NCI-H774 (cell line): ENCODE measurements at regions not wholly inside any gene's neighbourhood (a gene's known extent, or its start where the extent isn't known, plus 50 kb on each side); places are given as distances from the start of the nearest gene placed in this dataset.

Source experiments
- DNase-seq: peaks from one replicate; lab custom pipeline; 2025; lab: John Stamatoyannopoulos, UW

DNA sequence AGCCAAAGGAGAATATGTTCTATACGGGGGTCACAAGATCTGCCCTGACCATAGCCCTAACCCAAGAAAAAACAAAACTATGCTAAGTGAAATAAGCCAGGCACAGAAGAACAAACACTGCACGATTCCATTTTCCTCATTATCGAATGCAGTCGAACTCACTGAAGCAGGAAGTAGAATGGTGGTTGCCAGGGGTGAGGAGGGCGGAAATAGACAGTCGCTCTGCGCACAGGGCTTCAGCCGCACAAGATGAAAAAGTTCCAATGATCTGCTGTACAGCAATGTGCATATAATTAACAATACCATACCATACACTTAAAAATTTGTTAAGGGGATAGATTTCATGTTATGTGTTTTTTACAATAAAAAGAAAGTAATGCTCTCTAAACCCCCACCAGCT lies 257.7 kb downstream of the TXNL1 start:
- DNase-seq, result no peak

DNA sequence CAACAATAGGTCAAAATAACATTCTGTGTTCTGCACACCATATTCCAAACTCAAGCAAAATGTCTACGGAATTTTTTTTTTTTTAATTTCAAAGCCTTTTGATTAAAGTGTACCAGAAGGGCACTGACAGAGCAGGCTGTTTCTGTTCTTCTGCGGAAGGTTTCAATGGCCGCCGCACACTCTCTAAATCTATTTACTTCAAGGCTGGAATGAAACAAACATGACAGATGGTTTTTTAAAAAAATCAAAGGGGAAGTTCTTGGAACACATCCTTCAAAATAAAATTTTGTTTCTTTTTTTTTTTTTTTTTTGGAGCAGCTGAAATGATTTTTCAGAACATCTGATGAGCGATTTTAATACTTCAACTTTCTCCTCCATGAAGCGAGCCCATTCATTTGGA lies 259.1 kb downstream of the TXNL1 start:
- no peak for DNase-seq

DNA sequence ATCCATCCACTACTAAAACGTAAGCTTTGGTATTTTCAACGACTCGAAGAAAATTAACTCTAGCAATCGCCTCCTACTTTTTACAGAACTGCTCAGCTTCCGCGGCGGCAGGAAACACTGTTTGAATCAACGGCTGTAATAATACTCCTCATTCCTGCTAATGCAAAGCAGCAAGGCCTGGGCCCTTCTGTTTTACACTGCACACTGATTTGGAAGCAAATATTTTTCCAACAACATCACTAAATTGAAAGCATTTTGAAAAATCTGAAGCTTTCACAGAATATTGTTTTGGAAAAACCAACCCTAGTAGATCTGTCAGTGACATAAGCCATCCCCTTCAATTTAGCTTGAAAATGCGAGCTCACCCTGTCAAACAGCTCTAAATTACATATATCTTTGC lies 261.2 kb downstream of the TXNL1 start:
- DNase-seq, result no peak

DNA sequence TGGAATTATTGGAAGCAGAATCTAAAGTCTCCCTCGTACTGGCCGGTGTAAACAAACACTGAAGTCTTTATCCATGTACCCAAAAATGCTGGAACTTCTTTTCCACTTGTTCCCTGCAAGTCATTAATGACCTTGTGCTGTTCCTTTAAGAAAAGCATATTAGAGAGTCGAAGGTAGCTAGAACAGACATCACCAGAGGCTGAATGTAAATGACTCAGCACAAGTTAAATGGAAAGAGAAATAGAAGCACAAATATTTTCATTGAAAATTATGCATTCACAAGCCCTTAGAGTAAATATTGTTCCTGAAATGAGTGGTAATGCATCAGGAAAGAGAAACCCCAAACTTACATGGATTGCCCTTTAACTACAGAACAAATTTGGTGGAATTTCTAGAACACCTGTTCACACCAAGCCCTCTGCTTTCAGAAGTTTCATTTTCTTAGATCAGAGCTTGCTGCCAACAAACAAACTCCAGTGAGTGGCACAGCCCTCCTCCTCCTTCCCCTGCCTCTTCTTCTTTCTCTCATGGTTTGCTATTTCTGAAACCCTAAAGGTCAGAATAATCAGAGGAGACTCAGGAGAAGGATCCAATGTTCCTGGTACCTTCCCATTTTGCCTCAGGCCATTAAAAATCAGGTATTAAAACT lies 264.3 kb downstream of the TXNL1 start:
- no peak for DNase-seq

DNA sequence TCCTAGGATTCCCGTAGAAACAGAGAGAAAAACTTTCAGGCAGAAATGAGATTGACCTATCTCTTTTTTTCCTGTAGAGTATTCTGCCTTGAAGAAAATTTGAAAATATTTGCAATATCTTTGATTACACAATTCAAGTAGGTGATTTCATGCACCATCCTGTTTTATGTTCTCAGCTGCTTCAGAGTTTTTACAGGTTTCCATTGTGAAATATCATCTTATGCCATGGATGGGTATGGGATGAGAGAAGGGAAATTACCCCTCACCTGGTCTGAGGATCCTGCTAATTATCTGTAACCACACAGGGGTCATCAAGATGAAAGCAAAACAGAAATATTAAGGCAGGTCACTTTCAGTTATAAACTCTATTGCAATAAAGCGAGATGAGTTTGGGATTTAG lies 264.8 kb downstream of the TXNL1 start:
- no peak for DNase-seq

DNA sequence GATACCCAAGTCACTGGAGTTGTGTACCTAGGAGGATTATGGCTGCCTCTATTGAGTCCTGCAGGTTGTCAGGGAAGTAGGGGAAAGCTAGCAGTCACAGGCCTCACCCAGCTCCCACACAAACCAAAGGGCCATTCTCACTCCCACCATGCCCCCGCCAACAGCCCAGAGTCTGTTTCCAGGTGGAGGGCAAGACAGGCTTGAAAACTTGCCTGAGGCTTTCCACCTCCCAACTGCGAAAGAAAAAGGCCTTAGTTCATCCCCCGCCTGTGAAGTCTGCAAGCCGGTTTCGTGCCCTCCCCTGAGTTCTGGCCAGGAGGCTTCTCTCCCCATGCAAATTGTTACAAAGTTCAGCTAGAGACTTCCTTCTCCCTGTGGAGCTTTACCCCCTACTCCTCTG lies 270.3 kb downstream of the TXNL1 start:
- DNase-seq, result no peak

DNA sequence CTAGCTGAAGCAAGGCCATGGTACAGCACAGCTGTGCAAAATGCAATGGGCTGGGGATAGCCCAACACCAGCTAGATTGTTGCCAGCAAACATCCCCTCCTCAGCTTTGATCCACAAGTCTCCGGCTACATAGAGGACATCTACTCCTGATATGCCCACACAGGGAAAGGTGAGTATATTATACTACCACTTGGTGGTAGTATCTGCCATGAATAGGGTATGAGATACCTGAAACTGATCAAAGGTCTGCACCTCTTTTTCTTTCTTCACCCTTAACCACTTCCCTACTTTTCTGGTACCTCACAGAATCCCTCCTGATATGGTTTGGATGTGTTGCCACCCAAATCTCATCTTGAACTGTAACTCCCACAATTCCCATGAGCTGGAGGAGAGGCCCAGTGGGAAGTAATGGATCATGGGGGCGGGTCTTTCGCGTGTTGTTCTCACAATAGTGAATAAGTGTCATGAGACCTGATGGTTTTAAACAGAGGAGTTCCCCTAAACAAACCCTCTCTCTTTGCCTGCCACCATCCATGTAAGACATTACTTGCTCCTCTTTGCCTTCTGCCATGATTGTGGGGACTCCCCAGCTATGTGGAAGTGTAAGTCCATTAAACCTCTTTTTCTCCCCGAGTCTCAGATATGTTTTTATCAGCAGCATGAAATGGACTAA lies 279.6 kb downstream of the TXNL1 start:
- DNase-seq, result no peak

DNA sequence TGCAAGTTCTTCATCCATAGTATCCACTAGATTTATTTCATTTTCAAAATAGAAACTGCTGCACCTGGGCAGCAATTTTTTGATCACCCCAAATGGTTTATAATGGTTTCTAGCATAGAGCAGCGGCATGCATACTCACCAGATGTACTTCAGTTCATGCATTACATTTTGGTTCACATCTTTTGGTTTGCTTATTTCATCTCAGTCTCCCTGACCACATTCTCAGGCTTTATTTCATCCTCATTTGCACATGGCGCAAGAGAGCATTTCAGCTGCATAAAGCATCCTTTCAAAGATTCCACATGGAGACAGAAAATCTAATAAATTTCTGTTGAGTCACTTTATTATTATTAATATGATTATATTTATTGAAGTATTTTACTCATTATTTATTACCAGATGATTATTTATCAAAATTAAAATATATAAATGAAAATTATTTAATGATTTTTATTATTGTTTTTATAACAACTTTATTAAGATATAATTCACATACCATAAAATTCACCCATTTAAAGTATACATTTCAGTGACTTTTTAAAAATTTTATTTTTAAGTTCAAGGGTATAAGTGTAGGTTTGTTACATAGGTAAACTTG lies 284.6 kb downstream of the TXNL1 start:
- DNase-seq, result no peak

DNA sequence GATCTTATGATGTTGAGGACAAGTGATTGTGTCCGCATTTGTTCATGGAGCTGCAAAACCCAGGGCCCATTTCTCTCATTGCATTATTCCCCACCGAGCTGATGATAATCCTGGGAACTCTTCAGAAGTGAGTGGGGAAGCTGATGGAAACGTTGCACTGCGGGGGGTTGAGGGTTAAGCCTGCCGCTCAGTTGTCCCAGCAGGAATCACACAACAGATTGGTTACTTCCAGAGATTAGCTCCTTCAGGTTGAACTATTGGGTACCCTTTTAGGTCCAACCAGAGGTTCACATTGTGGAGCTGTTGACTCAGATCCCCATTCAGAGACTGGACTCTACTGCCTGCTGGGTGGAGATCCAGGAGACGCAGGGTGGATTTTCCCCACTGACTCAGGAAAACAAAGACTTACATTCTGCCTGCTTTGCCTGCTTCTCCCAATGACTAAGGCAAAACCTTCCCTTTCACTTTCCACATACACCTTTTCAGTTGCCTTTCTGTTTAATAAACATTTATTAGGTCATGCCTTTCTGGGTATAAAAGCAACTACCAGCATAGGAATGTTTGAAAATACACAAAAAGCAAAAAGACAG lies 286.4 kb downstream of the TXNL1 start:
- no peak for DNase-seq

DNA sequence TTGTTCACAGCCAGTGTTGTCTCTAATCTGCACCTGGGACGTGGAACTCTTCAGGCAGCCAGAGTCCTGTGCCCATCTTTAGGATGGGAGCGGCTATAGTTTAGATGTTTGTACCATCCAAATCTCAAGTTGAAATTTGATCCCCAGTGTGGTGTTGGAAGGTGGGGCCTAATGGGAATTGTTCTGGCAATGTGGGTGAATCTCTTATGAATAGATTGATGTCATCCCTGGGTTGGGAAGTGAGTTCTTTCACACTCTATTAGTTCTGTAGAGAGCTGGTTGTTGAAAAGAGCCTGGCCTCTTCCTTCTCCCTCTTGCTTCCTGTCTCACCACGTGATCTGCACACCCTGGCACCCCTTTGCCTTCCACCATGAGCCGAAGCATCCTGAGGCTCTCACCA lies 300.9 kb downstream of the TXNL1 start:
- DNase-seq, result no peak

DNA sequence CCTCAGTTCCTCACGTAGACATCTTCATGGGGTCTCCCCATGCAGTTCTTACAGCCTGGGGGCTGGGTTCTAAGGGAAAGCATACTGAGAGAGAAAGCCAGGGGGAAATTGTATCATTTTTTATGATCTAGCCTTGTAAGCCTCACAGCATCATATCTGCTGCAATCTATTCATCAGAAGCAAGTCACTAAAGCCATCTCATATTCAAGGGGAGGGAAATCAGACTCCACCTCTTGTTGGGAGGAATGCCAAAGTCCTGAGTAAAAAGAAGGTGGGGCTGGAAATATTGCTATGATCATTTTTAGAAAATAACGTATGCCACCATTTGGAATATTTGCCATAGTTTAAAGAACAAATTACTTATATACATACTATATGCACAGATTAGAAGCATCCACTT lies 304.6 kb downstream of the TXNL1 start:
- no peak for DNase-seq

DNA sequence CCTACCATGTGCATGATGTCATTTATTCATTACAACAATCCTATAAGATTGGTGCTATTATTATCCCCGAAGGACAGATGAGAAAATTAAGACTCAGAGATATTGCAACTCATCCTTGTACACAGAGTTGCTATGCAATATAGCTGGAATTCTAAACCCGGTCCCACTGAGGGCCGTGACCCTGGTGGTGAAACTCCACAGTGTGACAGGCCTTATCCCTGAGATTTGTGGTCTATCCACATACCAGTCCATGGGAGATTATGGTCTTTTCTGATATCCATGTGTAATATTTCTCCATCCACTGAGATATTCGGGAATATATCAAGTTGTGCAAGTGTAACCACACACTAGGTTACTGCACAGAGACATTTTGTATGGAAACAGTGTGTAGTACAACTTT lies 305.2 kb downstream of the TXNL1 start:
- DNase-seq, result no peak

DNA sequence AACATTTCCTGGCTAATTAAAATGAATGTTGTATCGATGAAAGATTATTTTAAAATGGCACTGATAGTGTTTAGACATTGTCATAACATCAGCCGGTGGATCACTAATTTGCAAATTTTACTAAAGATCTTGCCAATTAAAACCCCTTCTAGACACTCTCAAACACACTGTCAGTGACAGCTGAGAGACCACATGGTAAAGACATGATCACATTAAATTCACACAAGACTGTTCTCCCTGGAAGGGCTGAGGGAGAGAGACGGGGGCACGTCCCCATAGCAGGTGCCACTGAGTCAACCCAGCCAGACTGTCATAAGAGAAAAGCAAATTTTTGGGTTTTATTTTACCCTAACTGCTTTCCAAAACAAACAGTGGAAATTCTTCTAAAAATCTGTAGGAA lies 306.0 kb downstream of the TXNL1 start:
- no peak for DNase-seq

DNA sequence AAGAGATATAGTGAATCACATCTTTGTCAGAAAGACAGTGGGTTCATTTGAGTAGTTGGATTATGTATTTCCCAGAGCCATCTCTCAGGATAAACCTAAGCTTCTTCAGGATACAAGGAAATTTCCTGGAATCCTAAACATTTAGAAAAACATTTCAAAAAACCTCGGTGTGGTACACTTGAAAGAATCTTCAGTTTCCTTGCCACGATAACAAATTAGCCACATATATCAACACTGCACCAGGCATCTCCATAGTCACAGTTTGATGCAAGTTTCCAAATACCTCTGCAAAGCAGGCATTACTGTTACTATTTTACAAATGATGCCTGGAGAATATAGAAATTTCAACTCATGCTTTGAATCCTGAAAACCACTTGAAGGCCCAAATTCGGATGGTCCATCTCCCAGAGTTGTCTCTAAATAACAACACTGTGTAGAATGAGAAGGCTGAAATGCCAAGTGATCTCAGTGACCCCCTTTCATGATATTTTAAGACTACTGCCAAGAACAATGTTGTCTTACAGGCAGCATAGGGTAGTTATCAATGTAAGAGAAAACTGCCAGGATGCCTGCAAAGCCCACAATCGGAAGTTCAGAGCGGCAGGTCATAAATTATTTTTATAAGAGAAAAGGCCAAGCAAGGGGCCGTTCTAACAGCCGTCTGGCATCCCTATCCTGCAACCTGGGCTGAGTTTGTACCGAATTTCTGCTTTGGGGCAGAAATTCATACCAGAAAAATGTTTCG lies 307.9 kb downstream of the TXNL1 start:
- DNase-seq, result no peak

DNA sequence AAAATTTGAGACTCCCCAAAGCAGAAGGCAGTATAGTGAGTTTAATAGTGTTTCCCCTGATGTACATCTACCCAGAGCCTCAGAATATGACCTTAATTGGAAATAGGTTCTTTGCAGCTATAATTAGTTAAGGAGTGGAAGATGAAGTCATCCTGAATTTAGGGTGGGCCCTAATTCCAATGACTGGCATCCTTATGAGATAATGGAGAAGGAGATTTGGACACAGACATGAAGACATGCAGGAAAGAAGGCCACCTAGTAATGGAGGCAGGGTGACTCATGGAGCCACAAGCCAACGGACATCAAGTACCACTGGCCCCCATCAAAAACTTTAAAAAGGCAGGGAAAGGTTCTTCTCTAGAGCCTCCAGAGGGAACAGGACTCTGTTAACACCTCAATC lies 308.9 kb downstream of the TXNL1 start:
- no peak for DNase-seq

DNA sequence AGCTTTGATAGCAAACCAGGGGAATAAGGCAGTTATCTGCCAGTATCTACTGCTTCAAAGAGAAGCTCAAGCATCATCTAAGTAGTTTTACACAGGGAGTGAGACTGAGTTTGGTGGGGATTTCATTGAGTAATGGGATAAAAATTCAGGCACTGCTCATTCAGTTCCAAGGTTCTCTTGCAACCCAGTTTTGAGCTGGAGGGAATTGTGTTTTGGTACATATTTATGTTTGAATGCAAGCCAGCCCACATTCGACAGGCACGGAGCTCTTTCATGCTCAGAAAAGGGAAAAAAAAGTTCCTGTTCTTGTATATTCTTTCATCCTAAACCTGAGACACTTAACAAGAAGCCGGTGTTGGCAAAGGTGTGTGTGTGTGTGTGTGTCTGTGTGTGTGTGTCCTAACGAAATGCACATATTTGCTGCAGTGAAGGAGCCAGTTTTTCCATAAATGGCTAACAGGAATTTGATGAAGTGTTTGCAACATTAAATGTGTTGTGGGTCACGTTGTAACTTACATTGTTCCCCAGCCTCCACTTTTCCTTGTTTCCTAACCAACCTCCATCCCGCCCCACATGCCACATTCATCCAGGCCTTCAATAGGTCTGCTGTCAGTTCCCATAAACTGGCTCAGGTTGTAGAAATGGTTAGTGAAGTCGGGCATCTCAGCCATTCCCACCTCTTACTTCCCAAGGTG lies 311.1 kb downstream of the TXNL1 start:
- DNase-seq, result no peak

DNA sequence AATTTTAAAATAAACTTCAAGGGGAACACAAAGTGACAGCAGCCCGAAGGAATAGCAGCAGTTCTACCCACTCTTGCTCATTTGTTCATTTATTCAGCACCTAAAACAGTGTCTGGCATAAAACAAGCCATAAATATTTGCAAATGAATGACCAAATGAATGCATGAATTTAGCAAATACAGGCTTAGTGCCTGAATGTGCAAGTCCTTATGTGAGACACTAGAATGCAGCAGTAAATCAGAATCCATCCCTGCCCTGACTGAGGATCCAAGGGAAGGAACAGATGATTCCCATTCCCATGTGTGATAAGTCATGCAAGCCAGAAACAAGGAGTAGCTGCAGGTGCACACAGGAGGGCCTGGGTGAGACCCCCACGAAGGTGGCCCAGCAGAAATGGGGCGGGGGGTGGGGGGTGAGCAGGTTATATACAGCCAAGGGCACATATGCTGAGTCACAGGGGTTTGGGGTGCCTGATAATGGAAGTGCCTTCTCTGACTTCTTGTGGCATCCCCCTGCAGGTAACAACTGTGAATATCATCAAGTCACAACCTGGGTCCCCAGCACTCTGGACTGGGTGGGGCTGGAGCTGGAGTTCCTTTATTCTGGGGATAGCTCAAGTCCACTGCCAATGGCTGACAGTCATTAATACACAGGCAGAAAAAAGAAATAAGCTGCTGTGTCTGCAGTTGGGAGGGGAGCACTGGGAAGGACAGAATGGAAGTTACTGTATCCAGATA lies 311.9 kb downstream of the TXNL1 start:
- DNase-seq, result no peak

DNA sequence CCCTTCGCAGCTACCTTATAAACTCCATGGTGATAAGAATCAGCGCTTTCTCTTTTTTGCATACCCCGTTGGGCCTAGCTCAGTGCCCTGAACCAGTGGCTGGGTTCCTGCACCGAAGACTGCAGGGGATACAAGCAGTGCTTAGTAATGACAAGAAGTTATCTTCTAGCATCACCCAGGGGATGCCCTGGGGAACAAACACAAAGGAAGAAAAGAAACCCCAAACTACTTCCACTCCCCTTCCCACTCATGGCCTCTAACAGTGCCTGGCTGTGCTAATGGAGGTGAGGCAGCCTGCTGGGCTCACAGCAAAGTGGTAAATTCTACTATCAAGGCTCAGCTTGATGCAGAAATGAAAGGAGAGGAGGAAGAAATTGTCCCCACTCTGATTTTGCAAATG lies 314.7 kb downstream of the TXNL1 start:
- DNase-seq, result no peak

DNA sequence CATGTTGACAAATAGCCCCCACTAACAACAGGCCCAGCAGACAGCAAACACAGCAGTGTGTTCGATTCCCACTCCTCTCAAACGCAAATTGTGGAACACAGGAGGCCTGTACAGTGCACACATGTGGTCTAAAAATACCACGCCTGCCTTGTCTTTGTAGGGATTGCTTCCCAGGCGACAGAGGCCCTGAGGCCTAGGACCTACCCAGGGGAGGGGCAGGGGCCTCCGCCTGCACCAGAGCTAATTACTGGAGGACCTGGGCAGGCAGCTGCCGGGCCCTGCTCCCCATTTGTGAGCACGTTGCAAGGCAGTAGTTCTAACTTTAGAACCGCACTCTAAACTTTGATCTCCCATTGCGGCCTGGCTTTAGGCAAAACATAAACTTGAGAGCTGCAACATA lies 316.0 kb downstream of the TXNL1 start:
- no peak for DNase-seq

DNA sequence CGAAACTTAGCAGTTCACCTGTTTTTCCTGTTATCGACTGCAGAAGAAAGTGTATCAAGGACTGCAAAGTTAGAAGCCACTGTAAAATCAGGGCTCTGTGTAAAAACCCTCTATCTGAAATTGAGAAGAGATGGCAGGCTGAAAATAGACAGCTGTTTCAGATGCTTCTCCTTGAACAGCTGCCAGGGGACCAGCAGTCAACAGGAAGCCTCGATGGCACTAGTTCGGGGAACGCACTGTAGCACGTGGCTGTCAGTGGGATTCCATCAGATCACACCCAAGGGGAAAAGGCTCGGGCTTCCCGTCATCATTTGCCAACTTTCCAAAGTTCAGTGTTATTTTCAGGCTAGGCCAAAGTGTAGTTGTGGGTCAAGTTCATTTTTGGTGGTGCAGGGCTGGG lies 316.9 kb downstream of the TXNL1 start:
- no peak for DNase-seq

DNA sequence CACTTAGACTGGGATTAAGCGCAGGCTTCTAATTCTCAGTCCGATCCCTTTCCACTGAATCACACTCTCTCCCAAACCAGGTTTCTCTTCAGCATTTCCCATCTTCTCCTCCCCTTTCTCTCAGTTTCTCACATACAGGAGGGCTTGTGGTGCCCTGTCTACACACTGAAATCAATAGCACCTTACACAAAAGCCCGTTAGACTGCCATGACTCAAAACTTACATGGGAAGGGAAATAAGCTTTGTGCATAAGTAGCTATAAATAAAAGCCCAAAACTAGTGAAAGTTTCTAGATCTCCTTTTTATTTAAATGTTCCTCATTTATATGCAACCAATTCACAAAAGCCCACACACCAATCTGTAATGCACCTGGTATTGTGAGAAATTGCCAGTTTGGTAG lies 318.4 kb downstream of the TXNL1 start:
- no peak for DNase-seq
